ENCODE measurements at regions not wholly inside any gene's neighbourhood (a gene's known extent, or its start where the extent isn't known, plus 50 kb on each side); places are given as distances from the start of the nearest gene placed in this dataset.

DNA sequence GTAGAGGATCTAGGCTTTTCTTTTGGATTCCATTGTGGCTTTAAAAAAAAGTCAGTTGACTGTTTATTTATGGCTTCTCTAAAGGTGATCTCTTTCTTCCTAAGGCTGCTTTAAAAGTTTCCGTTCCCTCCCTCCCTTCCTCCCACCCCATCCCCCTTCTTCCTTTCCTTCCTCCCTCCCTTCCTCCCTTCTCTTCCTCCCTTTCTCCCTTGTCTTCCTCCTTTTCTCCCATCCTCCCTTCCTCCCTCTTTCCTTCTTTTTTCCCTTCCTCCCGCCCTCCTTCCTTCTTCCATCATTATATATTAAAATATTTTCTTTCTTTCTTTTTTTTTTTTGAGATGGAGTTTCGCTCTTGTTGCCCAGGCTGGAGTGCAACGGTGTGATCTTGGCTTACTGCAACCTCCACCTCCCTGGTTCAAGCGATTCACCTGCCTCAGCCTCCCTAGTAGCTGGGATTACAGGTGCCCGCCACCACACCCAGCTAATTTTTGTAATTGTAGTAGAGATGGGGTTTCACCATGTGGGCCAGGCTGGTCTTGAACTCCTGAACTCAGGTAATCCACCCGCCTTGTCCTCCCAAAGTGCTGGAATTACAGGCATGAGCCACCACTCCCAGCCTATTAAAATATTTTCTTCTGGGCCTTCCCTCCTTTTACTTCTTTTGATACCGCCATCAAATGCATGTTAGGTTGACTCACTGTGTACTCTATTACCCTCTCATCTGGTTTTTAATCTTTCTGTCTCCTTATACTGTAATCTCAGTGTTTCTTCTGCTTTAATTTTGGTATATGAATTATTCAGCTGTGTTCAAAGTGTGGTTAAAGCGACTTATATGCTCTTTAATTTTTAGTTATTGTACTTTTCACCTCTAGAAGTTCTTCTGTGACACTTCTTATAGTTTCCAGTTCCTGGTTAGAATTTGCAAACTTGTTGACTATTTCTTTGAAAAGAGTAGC is 59.2 kb upstream of the ATP5PO start:
- TF ChIP-seq, protein P1, sequence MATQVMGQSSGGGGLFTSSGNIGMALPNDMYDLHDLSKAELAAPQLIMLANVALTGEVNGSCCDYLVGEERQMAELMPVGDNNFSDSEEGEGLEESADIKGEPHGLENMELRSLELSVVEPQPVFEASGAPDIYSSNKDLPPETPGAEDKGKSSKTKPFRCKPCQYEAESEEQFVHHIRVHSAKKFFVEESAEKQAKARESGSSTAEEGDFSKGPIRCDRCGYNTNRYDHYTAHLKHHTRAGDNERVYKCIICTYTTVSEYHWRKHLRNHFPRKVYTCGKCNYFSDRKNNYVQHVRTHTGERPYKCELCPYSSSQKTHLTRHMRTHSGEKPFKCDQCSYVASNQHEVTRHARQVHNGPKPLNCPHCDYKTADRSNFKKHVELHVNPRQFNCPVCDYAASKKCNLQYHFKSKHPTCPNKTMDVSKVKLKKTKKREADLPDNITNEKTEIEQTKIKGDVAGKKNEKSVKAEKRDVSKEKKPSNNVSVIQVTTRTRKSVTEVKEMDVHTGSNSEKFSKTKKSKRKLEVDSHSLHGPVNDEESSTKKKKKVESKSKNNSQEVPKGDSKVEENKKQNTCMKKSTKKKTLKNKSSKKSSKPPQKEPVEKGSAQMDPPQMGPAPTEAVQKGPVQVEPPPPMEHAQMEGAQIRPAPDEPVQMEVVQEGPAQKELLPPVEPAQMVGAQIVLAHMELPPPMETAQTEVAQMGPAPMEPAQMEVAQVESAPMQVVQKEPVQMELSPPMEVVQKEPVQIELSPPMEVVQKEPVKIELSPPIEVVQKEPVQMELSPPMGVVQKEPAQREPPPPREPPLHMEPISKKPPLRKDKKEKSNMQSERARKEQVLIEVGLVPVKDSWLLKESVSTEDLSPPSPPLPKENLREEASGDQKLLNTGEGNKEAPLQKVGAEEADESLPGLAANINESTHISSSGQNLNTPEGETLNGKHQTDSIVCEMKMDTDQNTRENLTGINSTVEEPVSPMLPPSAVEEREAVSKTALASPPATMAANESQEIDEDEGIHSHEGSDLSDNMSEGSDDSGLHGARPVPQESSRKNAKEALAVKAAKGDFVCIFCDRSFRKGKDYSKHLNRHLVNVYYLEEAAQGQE (IDR thresholded peaks at IDR 0.05; ENCODE audit: low read depth) = no peak
- TF ChIP-seq, protein P2, sequence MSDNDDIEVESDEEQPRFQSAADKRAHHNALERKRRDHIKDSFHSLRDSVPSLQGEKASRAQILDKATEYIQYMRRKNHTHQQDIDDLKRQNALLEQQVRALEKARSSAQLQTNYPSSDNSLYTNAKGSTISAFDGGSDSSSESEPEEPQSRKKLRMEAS (IDR thresholded peaks at IDR 0.05) = no peak
- TF ChIP-seq TAF1 (IDR thresholded peaks at IDR 0.05; ENCODE audit: low read depth) = no peak
- TF ChIP-seq EP300 (IDR thresholded peaks at IDR 0.05; ENCODE audit: borderline replicate concordance) = no peak
- no peak for TF ChIP-seq CEBPB (IDR thresholded peaks at IDR 0.05)
- TF ChIP-seq CREB1 (IDR thresholded peaks at IDR 0.05; ENCODE audit: low read depth) = no peak
